ENCODE measurements at regions not wholly inside any gene's neighbourhood (a gene's known extent, or its start where the extent isn't known, plus 50 kb on each side); places are given as distances from the start of the nearest gene placed in this dataset.

GRCh38 chr3:126266291-126266840, 86.0 kb upstream of the ALDH1L1 start:
- no peak for DNase-seq

GRCh38 chr3:126264952-126265351, 84.6 kb upstream of the ALDH1L1 start:
- DNase-seq = no peak

DNA sequence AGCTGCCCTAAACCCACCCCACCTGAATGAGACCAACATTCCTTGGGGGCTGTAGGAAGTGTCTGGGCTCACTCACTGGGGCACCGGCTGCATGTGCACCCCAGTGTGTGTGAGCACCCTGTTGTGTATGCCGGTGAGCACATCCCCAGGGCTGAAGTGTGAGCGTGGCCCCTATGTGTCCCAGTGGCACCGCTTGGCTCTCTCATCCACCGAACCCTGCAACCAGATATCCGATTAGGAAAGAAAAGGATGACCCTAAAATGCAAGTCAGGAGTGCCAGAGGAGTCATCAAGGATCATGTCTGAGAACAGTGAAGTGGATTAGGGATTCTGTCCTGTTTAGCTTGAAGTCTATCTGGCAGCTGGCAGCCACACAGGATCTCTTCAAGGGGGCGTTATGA, 84.0 kb upstream of the ALDH1L1 start:
- no peak for DNase-seq

GRCh38 chr3:126263971-126264370, 83.6 kb upstream of the ALDH1L1 start:
- DNase-seq = no peak

DNA sequence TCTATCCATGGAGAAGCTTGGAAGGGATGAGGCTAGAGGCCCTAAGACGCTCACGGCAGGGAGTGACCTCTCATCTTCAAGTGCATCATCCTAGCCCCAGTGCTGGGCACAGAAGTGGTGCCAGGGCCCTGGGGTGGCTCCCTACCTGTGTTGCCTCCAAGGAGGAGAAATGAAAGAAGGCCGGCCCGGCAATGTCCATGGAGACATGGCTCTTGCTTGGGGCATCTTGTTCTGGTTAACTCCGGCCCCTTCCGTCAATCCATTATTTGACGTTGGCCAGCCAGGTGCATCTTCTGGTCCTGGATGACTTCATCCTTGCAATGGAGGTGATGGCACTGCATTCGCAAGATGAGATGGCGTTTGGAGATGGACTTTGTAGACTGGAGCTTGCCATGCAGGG, 83.2 kb upstream of the ALDH1L1 start:
- DNase-seq = no peak

DNA sequence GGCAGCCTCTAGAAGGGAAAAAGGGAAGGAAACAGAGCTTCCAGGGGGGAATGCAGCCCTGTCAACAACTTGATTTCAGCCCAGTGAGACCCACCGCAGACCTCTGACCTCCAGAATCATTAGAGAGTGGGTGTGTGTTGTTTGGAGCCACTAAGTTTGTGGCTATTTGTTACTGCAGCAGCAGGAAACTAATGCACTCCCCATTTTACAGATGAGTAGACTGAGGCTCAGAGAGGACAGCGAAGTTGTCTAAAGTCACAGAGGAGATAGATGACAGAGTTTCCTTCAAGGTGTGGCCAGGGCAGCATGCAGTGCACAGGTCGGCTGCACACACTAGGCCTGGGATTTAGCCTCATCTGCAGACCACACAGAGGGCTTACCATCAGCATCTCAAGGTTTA, 81.8 kb upstream of the ALDH1L1 start:
- no peak for DNase-seq

GRCh38 chr3:126261037-126261436, 80.7 kb upstream of the ALDH1L1 start:
- DNase-seq = no peak

GRCh38 chr3:126259411-126260391, 79.3 kb upstream of the ALDH1L1 start:
- no peak for DNase-seq

DNA sequence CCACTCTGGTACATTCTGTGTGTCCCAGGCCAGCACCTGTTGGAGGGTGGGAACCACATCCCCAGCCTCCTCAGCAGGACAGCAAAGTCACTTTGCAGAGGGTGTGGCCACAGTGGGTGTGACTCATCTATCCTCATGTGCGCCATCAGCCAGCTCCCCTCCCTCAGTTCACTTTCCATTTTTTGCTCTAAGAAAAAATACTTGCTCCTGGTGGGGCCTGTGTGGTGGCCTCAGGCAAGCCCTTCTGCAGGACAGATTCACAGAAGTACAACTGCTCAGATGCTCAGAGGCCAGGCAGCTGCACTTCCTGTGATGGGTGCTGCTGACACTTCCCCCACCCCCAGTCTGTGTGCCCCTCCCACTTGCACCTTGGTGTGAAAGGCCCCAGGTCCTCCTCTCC, 78.3 kb upstream of the ALDH1L1 start:
- no peak for DNase-seq

- DNase-seq = no peak
Measured at GRCh38 chr3:126257984-126258383, 77.6 kb upstream of the ALDH1L1 start.

DNA sequence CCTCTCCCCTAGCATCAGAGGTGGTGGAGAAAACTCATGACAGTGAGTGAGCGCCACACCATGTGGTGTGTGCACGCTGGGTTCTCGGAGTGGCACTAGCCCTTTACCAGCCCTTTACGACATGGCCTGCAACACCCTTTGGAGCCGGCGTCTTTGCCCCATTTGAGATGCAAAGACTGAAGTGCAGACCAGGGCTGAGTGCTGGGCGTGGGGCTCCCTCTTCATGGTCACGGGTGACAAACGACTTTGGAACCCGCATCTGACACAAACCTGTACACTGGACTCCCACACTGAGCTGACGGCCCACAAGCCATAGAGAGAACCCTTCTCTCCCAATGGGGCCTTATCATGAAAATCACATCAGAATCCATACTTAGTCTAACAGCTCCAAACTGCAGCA, 76.8 kb upstream of the ALDH1L1 start:
- no peak for DNase-seq

GRCh38 chr3:126256251-126256650, 75.9 kb upstream of the ALDH1L1 start:
- no peak for DNase-seq

DNA sequence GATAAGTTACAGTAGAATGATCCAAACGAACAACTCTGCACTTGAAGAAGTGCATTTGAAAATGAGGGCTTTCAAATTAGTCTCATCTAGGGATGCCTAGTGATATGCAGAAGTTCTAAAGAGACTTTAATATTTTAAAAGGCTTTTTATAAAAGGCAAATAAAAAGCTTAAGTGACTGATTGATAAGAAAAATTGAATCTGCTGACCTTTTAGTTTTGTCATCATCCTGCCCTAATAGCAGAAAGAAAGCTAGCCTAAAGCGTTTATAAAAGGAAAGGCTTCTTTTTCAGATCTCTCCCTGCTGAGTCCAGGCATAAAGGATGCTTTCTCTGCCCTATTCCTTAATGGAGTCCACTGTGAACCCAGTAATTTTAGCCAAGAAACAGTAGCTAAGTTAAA, 72.7 kb upstream of the ALDH1L1 start:
- no peak for DNase-seq

- no peak for DNase-seq
Measured at GRCh38 chr3:126252373-126252772, 72.0 kb upstream of the ALDH1L1 start.

DNA sequence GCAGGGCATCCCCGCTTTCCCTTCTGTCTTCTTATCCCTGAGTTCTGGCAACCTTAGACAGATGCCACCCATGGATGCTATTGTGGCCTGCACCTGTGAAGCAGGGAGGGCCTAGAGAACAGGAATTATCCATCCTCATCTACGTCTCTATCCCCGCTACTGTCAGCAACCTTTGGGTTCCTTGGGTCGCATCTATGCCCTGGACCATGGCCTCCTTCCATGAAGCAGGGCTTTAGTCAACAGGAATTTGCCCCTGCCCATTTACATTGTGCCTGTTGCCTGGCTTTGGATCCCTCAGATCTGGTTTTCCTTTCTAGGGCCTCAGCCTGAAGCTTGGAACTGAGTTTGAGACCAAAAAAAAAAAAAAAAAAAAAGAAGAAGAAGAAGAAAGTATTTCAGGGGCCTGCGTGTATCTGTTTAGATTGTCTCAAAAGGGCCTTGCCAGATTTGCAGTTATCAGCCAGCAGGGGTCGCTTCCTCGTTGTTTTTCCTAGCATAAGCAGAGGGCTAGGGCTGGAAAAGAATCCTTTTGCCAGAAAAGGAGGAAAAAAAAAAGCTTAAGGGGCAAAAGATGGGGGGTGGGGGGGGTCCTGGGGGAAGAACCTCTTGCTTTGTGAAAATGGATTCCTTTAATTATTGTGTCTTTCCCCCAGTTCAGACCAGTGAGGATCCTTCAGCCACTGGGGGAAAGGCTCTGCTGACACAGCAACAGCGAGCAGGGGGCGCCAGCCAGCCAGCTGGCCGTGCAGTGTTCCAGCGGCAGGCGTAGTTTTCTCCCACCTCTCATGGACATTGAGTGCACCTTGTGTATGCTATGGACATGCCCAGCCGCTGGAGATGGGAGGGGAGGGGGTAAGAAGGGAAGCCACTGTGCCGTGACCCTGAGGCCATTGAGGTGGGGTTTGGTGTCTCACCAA, 65.7 kb upstream of the ALDH1L1 start:
- DNase-seq = no peak

Data from DMS 273 treated with DMSO at 0.1 percent for 48 hours (cell line).